Tibial artery (tissue), 4 donors: ENCODE measurements at regions not wholly inside any gene's neighbourhood (a gene's known extent, or its start where the extent isn't known, plus 50 kb on each side); places are given as distances from the start of the nearest gene placed in this dataset.

ENCODE experiments used
- DNase-seq, 2 donors: peaks; one replicate each; pipeline ENCODE4 v3.0.0-alpha.2; 2019
- H3K27ac ChIP-seq, 2 donors: fragments of 200-600 bp; sonication (generic) in 1 of 2; 1 replicate in 1 of 2; 2 replicates in 1 of 2; pipeline ENCODE4 v1.5.1; 2018 to 2019; ENCODE audit warnings: mild to moderate bottlenecking in 1 of 2
- H3K27me3 ChIP-seq, 2 donors: fragments of 200-600 bp; sonication (generic) in 1 of 2; one replicate each; pipeline versions ENCODE4 v1.5.1 to v1.6.0; 2016 to 2019
- H3K36me3 ChIP-seq, 3 donors: fragments of 200-600 bp; sonication (generic) in 2 of 3; one replicate each; pipeline ENCODE4 v1.5.1; 2016 to 2019; ENCODE audit warnings: mild to moderate bottlenecking in 2 of 3
- H3K4me1 ChIP-seq, 4 donors: fragments of 200-600 bp; sonication (generic) in 2 of 4; 1 replicate in 3 of 4; 2 replicates in 1 of 4; pipeline ENCODE4 v1.5.1; 2016 to 2019
- H3K4me3 ChIP-seq, 2 donors: fragments of 200-600 bp; sonication (generic) in 1 of 2; 1 replicate in 1 of 2; 2 replicates in 1 of 2; pipeline ENCODE4 v1.5.1; 2018 to 2019; ENCODE audit warnings: mild to moderate bottlenecking in 2 of 2
- H3K9me3 ChIP-seq, 3 donors: fragments of 200-600 bp; sonication (generic) in 1 of 3; one replicate each; pipeline ENCODE4 v1.5.1; 2016 to 2019
- CTCF ChIP-seq, 2 experiments: fragments of 200-600 bp in 1 of 2; fragments of 450-650 bp in 1 of 2; IDR thresholded peaks; one replicate each; pipeline ENCODE4 v1.5.1; 2017 to 2019; ENCODE audit warnings: antibody characterized with exemption in 2 of 2, mild to moderate bottlenecking in 1 of 2, moderate library complexity in 1 of 2
- intact Hi-C: fragments of 100-400 bp; cut with DNase I; formaldehyde crosslinking; loops from one replicate; pipeline ENCODE4 v1.15.0; 2023; ENCODE audit warnings: low total_unique reads

DNA sequence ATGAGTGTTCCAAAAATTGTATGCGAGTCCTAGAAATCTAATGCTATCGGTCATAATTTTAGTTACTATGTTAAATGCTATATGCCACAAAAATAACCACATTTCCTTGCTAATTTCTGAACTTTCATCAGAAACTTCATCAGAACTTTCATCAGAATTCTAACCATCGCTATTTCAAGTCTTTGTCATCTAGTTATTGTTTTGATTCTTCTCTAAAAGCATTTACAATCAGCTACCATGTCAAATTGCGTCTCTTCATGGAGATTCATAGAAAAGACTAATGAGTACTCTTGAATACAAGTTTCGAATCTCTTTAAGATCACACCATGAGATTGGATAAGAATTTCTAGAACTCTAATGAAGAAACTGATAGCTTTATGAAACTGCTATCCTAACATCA, 52.7 kb upstream of the TM9SF2 start:
- Histone ChIP-seq H3K4me1 (no peaks in the 10 kb centered on the region), H3K4me3 (no peak overlapping the region), H3K9me3 (no peaks in the 10 kb centered on the region), H3K27me3 (no peaks in the 10 kb centered on the region), H3K27ac (no peak overlapping the region), H3K36me3 (no peaks in the 10 kb centered on the region)
- intact Hi-C loops, result no loop called here
- DNase-seq, result no peak
- TF ChIP-seq CTCF (IDR thresholded peaks at IDR 0.05), result no peak

DNA sequence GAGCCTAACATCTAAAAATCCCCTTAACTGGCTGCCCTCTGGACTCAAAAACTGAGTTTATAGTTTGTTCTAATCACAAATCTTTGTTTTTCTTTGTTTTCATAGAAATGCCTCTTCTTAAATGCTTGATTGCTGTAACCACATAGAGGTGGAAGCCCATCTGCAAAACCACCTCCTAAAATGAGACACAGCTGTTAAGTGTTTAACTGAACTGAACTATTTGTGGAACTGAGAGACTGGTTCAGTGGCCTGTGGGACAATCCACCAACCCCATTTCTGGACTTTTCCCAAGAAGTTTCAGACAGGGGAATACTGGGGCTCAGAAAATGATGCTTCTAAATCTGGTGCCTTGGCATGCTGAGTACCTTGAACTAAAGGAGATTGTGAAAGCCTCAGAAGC, 50.9 kb upstream of the TM9SF2 start:
- Histone ChIP-seq H3K4me1 (no peaks in the 10 kb centered on the region), H3K27ac (no peak overlapping the region), H3K27me3 (no peaks in the 10 kb centered on the region), H3K4me3 (no peak overlapping the region), H3K9me3 (no peaks in the 10 kb centered on the region), H3K36me3 (no peaks in the 10 kb centered on the region)
- DNase-seq, result no peak
- TF ChIP-seq CTCF (IDR thresholded peaks at IDR 0.05), result no peak
- intact Hi-C loops, result no loop called here
